ENCODE measurements at regions not wholly inside any gene's neighbourhood (a gene's known extent, or its start where the extent isn't known, plus 50 kb on each side); places are given as distances from the start of the nearest gene placed in this dataset.

- no peak for TF ChIP-seq MAX (IDR thresholded peaks at IDR 0.05)
- TF ChIP-seq, protein P1, sequence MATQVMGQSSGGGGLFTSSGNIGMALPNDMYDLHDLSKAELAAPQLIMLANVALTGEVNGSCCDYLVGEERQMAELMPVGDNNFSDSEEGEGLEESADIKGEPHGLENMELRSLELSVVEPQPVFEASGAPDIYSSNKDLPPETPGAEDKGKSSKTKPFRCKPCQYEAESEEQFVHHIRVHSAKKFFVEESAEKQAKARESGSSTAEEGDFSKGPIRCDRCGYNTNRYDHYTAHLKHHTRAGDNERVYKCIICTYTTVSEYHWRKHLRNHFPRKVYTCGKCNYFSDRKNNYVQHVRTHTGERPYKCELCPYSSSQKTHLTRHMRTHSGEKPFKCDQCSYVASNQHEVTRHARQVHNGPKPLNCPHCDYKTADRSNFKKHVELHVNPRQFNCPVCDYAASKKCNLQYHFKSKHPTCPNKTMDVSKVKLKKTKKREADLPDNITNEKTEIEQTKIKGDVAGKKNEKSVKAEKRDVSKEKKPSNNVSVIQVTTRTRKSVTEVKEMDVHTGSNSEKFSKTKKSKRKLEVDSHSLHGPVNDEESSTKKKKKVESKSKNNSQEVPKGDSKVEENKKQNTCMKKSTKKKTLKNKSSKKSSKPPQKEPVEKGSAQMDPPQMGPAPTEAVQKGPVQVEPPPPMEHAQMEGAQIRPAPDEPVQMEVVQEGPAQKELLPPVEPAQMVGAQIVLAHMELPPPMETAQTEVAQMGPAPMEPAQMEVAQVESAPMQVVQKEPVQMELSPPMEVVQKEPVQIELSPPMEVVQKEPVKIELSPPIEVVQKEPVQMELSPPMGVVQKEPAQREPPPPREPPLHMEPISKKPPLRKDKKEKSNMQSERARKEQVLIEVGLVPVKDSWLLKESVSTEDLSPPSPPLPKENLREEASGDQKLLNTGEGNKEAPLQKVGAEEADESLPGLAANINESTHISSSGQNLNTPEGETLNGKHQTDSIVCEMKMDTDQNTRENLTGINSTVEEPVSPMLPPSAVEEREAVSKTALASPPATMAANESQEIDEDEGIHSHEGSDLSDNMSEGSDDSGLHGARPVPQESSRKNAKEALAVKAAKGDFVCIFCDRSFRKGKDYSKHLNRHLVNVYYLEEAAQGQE (IDR thresholded peaks at IDR 0.05; ENCODE audit: low read depth), result no peak
- no peak for TF ChIP-seq TAF1 (IDR thresholded peaks at IDR 0.05; ENCODE audit: low read depth)
- no peak for TF ChIP-seq RAD21 (IDR thresholded peaks at IDR 0.05; ENCODE audit: low read depth)
- TF ChIP-seq TEAD4 (IDR thresholded peaks at IDR 0.05), result no peak
- TF ChIP-seq EGR1 (IDR thresholded peaks at IDR 0.05), result no peak
- no peak for TF ChIP-seq EP300 (IDR thresholded peaks at IDR 0.05; ENCODE audit: borderline replicate concordance)
- TF ChIP-seq YY1 (IDR thresholded peaks at IDR 0.05; ENCODE audit: low read depth), result no peak
- TF ChIP-seq NFIC (IDR thresholded peaks at IDR 0.05), result no peak
- TF ChIP-seq ZBTB7A (IDR thresholded peaks at IDR 0.05; ENCODE audit: low read depth), result no peak
- TF ChIP-seq CEBPB (IDR thresholded peaks at IDR 0.05), result no peak
- no peak for TF ChIP-seq TCF12 (IDR thresholded peaks at IDR 0.05; ENCODE audit: low read depth)
Measured at GRCh38 chr12:27187697-27188096, 56.4 kb upstream of the STK38L start.
